Stimulated activated CD4-positive, alpha-beta T cell treated with anti-CD3 and anti-CD28 coated beads, Interleukin-4, amount 100 ng/mL, for 48 hours (primary cell): ENCODE measurements at regions not wholly inside any gene's neighbourhood (a gene's known extent, or its start where the extent isn't known, plus 50 kb on each side); places are given as distances from the start of the nearest gene placed in this dataset.

ENCODE experiments used
- DNase-seq, 2 donors: peaks; one replicate each; pipeline ENCODE4 v3.0.0-alpha.2; 2020; ENCODE audit warnings: low read depth in 2 of 2

DNA sequence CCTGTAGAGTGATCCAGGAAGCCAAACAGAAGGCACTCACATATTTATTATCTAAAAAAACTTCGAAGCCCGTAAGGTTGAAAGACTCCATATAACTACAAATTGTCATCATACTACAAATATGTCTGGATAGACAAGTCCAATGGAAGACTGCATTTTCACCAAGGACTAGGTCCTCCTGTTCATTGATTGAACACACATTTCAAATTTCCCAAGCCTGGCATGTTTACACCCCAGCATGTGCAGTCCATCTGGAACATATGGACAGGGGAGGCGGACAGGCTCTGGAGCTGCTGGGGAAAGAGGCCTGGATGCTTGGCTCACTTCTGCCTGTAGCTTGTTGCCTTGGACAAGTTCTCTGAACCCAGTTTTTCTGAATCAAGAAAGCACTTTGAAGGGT lies 378.7 kb downstream of the ENC1 start:
- DNase-seq, result no peak

DNA sequence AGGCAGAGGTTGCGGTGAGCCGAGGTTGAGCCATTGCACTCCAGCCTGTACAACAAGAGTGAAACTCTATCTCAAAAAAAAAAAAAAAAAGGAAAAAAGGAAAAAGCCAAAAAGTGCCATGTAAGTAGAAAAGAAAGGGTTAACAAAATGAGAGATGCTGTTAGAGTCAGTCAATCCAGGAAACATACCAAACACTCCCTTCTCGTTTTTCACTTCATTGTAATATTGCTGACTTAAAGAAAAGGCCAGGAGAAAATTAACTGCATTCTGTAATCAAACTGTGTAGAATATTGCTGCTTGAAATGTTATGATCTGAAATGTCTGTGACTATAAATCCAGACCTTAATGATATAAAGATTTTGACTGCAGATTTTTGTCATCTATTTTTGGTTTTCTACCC lies 379.1 kb downstream of the ENC1 start:
- no peak for DNase-seq

DNA sequence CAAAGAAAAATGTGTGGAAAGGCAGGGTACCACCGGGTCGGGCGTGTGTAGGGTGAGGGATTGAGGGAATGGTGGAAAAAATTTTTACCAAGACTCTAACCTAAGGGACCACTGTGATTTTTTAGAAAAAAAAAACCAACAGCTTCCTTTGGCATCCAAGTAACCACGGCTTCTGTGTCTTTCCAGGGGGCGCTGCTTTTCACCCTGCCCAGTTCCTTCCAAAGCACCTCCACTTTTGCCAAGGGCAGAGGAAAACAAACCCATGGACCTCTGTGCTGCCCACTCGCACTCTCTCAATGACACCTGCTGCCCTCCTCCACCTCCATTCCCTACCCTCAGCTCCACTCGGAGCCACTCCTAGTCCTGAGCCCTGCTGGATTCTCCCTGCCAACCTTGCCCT lies 381.0 kb downstream of the ENC1 start:
- DNase-seq, result no peak

DNA sequence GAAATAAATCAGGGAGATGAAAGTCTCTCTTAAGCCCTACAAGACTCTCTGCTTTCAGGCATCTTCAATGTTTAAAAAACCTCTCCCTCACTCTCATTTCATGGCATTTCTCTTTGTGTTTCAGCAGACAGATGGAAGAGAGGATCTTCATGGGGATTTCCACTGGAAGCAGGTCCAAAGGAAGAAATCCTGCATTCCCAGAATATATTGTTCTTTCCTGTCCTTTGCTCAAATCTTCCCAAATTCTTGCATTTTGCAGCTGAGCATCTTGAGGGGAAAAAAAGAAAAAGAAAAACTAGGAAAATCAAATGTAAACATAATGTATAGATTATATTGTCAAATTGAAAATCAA lies 382.2 kb downstream of the ENC1 start:
- DNase-seq, result no peak

DNA sequence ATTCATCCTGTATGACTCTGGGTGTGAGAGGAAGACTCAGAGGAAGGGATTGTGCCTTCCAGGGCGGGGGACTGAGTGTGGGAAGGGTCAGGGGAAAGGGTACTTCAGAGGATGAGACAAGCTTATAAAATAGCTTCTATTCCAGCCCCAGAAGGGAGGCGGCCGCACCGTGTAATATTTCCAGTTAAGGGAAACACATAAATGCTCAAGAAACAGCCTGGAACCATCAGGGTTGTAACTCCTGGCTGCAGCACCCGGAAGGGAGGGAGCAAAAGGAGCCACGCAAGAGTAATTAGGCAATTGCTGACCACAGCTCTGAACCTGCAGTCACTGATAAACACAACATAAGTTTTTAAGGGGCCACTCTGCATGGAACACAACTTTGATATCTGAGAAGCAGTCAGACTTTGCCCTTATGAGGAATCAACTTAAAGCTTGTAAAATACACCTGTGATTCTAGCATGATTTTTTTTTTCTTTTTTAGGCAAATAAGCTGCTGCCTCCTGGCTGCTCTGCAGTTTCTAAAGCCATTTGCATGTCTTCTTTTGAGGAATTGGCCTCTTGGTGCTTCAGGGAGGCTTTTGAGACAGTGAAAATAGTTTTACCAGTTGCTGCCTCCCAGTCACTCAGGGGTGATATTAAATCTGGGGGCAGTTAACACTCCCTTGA lies 382.7 kb downstream of the ENC1 start:
- no peak for DNase-seq

DNA sequence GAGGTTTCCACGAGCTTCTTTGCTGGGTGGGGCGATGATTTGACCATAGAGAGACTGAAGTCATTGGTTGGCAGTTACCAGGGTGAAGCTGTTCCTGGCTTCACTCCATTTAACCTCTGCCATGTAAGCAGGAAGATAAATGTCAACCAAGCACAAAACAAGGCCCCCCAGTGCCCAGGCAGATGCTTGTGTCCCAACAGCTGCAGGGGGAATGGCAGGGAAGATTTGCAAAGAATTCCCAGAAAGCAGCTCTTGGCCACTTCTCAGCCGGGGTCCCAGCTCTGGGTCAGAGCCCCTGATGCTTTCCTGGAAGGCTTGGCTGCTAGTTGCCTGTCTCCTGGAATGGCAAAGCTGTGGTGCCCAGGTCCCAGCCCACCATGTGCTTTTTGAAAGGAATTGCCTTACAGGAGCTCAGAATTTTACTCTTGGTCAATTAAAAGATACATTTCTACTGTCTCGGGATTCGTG lies 383.4 kb downstream of the ENC1 start:
- DNase-seq, result no peak

DNA sequence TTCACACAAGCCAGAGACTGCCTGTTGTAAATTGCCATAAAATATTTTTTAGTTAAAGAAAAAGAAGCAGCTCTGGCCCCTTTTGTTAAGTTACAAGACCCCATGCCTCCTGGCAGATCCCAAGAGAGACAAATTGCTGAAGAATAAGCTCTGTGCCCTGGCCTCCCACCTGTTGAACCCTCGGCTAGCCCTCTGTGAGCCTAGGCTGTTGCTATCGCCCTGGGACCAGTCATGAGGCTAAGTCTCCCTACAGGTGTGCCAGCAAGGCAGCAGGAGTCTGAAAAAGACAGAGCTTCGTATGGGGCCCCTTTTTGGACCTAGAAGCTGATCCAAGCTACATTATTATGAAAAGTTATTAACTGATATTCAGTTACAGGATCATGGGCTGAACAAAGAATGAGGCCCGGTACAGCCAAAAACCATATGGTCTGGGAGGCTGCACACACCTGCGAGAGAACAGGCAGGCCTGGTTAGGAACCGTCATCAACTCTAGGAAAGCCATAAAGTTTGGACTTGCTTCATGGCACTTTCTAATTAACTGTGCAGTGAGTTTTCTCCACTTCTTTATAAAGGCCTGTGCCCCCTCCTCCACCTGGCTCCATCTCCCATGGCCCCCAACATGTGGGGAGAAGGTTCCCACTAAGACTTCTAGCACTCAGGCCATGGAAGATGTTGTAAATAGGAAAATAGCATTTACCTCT lies 384.7 kb downstream of the ENC1 start:
- no peak for DNase-seq

DNA sequence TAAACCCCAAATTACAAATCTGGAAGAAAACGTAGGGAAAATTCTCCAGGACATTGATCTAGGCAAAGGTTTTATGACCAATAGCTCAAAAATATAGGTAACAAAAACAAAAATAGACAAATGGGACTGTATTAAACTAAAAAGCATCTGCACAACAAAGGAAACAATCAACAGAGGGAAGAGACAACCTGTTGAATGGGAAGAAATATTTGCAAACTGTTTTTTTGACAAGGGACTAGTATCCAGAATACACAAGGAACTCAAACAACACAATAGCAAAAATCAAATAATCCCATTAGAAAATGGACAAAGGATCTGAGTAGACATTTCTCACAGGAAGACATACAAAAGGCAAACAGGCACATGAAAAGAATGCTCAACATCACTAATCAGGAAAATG lies 386.3 kb downstream of the ENC1 start:
- no peak for DNase-seq

DNA sequence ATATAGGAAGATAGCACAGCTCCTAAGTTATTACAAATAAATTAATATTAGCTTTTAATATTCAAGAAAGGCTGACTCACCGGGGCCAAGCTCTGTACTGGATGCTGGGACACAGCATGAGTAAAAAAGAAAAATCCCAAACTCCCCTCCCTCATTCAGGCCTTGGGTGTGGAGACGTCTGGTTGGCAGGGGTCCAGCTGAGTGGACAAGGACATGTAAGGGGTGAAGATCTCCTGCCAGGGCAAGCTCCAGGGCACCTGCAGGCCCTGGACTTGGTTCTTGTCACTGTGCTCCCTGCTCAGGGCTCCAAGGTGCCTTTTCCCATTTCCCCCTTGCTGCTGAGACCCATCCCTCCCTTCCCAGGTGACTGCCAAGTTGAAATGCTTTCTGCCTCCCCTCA lies 388.5 kb downstream of the ENC1 start:
- no peak for DNase-seq

DNA sequence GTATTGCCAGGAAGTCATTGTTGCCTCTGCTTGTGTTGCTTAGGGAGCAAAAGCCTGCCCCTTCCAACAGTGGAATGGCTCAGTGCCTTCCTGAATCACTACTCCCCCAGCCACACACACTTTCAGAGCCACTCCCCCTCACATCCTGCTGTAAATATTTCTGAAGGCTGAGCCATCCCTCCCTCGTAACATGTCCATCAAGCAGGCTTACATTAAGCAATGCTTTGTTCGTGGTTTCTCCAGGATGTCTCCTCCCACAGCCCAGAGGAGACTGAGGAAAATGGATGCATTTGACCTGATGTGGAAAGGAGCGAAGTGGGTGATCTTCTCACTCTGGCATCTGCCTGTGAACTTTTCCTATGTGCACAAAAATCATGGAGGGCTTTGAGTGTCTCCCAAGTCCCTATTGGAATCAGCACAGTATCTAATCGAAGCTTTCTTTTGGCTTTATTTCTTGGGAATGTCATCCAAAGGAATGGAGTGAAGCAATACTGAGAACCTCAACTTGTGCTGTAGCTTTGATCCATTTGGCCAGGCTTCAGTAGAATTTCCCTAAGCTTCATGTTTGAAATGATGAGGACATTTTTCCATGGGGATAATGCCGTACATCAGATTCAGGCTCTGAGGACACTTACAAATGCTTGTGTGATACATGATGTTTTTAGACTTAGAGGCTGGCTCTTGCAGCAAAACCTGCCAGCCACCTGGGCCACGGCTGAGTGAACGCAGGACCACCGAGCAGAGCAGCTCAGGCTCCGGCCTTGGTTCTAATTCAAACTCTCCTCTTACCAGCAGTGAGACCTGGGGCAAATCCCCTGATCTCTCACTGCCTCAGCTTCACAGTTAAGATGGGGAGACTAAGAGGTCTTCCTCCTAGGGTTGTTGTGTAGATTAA lies 389.1 kb downstream of the ENC1 start:
- no peak for DNase-seq

DNA sequence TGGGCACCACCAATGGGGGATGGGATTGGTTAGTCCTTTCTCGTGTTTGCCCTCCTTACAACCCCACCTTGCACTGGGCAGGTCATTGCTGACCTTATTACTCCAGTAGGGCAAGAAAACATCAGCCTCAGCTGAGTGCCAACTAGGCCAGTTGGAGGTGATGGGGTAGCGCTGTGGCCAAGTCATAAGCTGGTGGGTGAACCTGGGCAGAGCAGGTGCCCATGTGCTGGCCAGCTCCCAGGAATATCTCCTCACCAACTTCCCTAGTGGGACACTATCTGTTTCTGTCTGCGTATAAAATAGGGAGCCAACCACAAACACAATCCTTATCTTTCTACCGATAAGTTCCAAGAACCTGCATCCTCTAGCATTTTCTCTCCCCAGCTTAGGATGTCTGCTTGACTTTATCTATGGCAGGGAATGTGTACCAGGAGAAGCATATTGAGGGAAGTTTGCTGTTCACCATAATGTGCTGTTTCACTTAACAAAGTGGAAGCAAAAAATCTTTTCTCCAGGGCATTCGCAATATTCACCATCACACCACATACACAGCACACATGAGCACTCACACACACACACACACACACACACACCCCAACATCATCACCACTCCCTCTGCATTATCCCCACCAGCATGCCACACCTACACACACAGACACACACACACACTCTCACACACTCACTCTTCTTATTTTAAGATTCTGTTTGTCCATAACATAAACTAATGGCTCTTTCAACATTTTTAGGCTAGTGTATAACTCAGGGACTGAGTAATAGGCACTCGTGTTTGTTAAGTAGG lies 390.0 kb downstream of the ENC1 start:
- DNase-seq, result no peak

DNA sequence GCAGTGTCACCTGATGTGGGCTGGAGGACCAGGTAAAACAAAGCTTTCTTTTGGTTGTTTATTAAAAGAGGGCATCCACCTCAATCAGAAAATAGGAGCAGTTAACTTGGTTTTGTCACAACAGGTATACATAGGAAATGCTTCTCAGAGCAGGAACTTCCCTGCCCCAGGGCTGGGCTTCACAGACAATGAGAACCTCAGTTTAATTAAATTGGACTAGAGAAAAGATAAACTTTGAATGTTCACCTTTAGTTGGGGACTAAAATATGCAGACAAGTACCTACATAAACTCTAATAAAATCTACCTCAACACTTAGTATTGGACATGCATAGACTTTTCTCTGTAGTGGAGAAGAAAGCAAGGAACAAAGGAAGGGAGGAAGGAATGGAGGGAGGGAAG lies 392.0 kb downstream of the ENC1 start:
- DNase-seq, result no peak

DNA sequence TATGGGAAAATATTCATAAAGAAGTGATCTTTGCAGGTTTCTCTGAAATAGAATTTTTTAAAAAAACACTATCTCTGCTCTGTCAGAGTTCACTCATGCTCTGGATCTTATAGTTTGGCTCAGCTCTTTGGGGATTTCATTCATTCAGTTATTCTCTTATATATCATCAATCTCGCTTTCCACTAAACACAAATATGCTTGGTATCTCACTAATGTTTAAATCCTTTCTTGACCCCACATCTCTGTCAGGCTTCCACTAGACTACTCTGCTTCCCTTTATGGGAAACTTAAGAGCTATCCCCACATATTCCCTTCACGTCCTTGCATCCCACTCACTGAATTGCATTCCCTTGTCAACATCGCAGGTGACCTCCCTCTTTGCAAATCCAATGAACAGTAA lies 396.1 kb downstream of the ENC1 start:
- DNase-seq, result no peak

DNA sequence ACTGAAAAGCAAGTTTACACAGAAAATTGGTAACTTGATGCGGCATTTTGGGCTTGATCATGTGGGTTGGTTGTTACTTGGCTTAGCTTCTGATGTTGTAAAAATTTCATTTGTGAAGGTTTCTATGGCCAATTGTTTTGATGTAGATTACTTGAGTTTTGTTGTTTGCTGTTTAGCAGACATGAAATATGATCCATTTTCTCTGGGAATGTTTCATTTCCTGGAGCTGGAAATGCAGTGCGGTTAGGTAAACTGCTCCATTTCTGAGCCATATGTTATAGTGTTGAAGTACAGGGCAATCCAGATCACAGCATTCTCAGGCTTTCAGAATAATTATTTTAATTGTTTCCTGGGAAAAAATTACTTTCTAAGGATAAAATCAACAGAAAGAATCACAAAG lies 396.9 kb downstream of the ENC1 start:
- DNase-seq, result no peak

DNA sequence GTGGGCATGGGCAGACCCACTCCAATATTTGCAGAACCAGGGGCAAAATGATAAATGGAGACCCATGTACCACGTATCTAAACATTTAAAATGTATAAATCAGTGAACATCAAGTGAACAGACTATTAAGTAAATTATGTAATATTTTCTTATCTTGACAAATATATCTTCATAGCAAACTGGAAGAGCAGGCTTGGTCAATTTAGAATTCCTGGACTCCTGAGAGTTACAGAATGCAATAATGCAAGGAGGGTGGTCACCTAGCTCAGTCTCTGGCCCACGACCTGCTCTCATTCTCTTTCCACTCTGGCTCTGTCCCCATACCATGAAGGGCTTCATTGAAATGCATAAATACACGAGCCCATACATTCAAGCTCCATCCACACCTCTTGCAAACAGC lies 398.0 kb downstream of the ENC1 start:
- no peak for DNase-seq

DNA sequence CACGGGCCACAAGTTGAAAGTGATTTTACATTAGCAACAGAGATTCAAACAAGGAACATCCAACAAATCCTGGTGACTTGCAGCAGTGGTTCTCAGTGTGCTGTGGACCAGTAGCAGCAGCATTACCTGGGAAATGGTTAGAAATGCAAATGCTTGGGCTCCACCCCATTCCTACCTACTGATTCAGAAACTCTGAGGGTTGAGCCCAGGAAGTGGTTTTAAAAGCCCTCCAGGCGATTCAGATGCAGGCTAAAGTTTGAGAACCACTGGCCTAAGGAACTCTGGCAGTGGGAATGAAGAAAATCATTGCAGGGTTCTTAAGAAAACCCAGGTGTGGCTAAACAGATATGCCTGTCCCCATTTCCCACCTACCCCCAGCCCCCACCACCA lies 398.8 kb downstream of the ENC1 start:
- no peak for DNase-seq

DNA sequence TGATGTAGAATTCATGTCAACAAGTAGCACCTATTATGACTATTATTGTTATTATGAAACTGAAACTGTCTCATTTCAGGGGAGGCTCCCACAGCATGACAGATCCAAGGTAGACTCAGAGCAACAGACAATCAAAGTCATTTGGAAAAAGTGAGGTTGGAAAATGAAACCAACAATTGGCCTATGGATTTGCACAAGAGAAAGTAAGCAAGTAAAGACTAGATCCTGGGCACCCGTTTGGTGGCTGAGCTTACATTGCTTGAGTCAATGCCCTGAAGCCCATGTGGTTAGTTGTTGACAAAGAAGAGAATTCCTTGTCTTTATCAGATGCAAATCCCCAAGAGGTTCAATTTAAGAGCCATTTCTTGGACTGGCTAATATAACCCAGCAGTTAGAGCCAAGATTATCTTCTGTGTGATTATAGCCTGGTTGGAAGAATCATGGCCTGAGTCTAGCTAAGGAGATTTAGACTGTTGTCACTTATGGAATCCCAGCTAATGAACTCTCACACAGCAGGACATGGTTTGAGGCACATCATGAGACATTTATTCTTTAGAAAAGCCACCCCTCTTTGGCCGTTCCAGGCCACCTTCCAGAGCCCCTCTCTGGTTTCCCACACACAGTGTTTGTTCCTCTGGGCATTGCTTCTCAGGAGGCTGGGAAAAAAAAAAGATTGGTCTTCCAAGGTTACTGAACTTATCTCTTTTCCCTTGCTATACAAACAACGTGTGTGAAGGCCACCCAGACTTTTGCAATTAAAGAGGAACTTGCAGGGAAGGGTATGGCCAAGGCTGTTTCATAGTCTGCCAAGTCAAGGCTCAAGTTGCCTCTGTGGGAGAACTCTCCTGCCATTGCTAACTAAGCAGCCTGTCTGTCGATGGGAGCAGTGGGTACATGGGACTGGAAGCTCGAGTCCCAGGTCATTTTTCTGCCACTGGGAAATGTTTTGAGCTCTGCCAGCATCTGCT lies 399.5 kb downstream of the ENC1 start:
- DNase-seq, result peak in 1 of 2 donors; percentile 5

DNA sequence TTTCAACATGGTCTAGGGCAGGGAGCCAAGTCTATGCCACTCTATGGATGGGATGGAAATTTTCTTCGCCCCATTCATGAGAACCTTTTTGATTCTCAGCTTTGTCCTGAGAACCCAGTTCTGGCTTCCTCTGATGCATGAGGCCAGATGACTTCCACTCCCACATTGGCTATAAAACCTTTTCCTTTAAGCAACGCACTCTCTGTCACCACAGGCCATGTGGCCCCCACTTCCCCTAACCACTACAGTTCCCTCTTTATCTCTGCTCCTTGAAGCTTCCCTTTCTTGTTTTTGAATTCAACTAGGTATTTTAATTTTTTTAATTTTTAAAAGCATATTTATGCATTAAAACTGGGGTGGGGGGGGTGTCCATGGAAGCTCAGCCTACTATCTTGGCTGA lies 401.3 kb downstream of the ENC1 start:
- DNase-seq, result no peak

DNA sequence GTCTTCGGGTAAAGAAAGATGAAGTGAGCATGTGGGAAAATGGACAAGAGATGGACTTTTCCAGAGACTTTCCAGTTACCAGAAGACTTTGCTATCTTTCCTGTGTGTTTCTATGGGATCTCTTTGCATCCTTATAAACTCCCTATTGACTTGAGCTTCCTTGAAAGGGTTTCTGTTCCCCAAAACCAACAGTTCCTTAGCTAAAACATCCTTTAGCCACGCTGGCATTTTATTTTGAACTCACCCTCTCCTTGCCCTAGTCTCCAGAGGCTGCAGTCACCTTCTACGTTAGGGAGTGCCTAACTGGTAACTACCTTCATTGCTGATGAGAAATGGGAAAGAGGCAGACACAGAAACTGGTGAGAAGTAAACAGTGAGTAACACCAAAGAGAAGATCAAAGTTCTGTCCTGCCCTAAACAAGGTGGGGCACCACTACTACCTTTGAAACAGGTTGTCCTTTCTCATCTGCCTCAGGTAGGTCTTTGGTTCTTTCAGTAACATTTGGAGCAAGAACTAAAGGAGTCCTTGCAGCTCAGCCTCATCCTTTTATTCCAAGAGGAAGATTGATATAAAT lies 402.9 kb downstream of the ENC1 start:
- DNase-seq, result no peak

DNA sequence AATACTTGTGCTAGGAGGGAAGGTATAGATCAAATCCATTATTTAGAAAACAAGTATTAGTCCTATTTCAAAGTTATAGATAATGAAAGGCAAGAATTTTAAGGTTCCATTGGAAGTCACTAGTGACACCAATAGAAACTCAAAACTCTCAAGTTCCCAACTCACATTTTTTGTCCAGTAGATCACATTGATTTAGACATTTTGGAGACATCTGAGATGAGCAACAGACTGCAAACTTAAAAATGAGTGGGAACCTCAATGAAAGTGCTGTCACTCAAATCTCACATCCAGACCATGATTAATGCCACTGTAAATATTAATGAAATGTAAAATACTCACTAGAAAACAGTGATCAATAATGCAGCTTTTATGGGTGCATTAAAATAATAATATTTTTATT lies 405.0 kb downstream of the ENC1 start:
- DNase-seq, result no peak
